IPS-18a (cell line): ENCODE measurements at regions not wholly inside any gene's neighbourhood (a gene's known extent, or its start where the extent isn't known, plus 50 kb on each side); places are given as distances from the start of the nearest gene placed in this dataset.

Experiments used
- H3K27ac ChIP-seq: one replicate; pipeline ENCODE4 v1.5.1; 2013; ENCODE audit warnings: low read length
- H3K27me3 ChIP-seq: one replicate; pipeline ENCODE4 v1.6.1; 2013; ENCODE audit warnings: mild to moderate bottlenecking, low read length; ENCODE audit not compliant: control insufficient read depth, insufficient read depth
- H3K36me3 ChIP-seq: one replicate; pipeline ENCODE4 v1.6.1; 2013; ENCODE audit warnings: low read depth, low read length; ENCODE audit not compliant: control insufficient read depth
- H3K4me1 ChIP-seq: one replicate; pipeline ENCODE4 v1.6.1; 2013; ENCODE audit warnings: low read depth, low read length; ENCODE audit not compliant: control insufficient read depth
- H3K4me3 ChIP-seq: one replicate; pipeline ENCODE4 v1.5.1; 2013; ENCODE audit warnings: low read length
- H3K9ac ChIP-seq: one replicate; pipeline ENCODE4 v1.6.1; 2013; ENCODE audit warnings: mild to moderate bottlenecking, low read length, moderate library complexity
- H3K9me3 ChIP-seq: one replicate; pipeline ENCODE4 v1.6.1; 2013; ENCODE audit warnings: low read depth, low read length; ENCODE audit not compliant: control insufficient read depth

GRCh38 chr1:224523676-224524075 lies 89.1 kb upstream of the WDR26 start:
- Histone ChIP-seq H3K27me3 (no peaks in the 10 kb centered on the region), H3K9me3 (no peaks in the 10 kb centered on the region), H3K4me1 (no peaks in the 10 kb centered on the region), H3K4me3 (no peak overlapping the region), H3K9ac (no peak overlapping the region), H3K27ac (no peak overlapping the region), H3K36me3 (no peaks in the 10 kb centered on the region)

GRCh38 chr1:224524679-224525078 lies 90.1 kb upstream of the WDR26 start:
- H3K9me3 ChIP-seq, result no peaks in the 10 kb centered on the region
- no peak overlapping the region for H3K27ac ChIP-seq
- H3K9ac ChIP-seq, result no peak overlapping the region
- no peaks in the 10 kb centered on the region for H3K4me1 ChIP-seq
- no peaks in the 10 kb centered on the region for H3K27me3 ChIP-seq
- no peaks in the 10 kb centered on the region for H3K36me3 ChIP-seq
- no peak overlapping the region for H3K4me3 ChIP-seq

GRCh38 chr1:224525411-224526040 lies 90.6 kb upstream of the CNIH3 start:
- Histone ChIP-seq H3K4me1 (no peaks in the 10 kb centered on the region), H3K27ac (no peak overlapping the region), H3K4me3 (no peak overlapping the region), H3K36me3 (no peaks in the 10 kb centered on the region), H3K9me3 (no peaks in the 10 kb centered on the region), H3K9ac (no peak overlapping the region), H3K27me3 (no peaks in the 10 kb centered on the region)

- H3K9ac ChIP-seq, result no peak overlapping the region
- no peak overlapping the region for H3K27ac ChIP-seq
- no peaks in the 10 kb centered on the region for H3K27me3 ChIP-seq
These were observed 89.3 kb upstream of the CNIH3 start for GRCh38 chr1:224526771-224527170.

GRCh38 chr1:224528900-224529299 lies 87.2 kb upstream of the CNIH3 start:
- H3K9ac ChIP-seq, result no peak overlapping the region

More at GRCh38 chr1:224526771-224527170, 89.3 kb upstream of the CNIH3 start:
- H3K36me3 ChIP-seq, result no peaks in the 10 kb centered on the region
- H3K4me3 ChIP-seq, result no peak overlapping the region
- no peaks in the 10 kb centered on the region for H3K4me1 ChIP-seq
- H3K9me3 ChIP-seq, result no peaks in the 10 kb centered on the region

GRCh38 chr1:224529844-224530243 lies 86.3 kb upstream of the CNIH3 start:
- Histone ChIP-seq H3K27ac (no peak overlapping the region), H3K9ac (no peak overlapping the region), H3K4me1 (no peaks in the 10 kb centered on the region), H3K36me3 (no peaks in the 10 kb centered on the region), H3K27me3 (no peaks in the 10 kb centered on the region), H3K4me3 (no peak overlapping the region), H3K9me3 (no peaks in the 10 kb centered on the region)

More at GRCh38 chr1:224528900-224529299, 87.2 kb upstream of the CNIH3 start:
- H3K4me3 ChIP-seq, result no peak overlapping the region
- H3K27ac ChIP-seq, result no peak overlapping the region
- H3K36me3 ChIP-seq, result no peaks in the 10 kb centered on the region
- no peaks in the 10 kb centered on the region for H3K9me3 ChIP-seq
- H3K27me3 ChIP-seq, result no peaks in the 10 kb centered on the region
- H3K4me1 ChIP-seq, result no peaks in the 10 kb centered on the region

GRCh38 chr1:224533517-224533916 lies 82.6 kb upstream of the CNIH3 start:
- Histone ChIP-seq H3K9ac (no peak overlapping the region), H3K36me3 (no peaks in the 10 kb centered on the region), H3K9me3 (no peaks in the 10 kb centered on the region), H3K4me1 (no peaks in the 10 kb centered on the region), H3K4me3 (no peak overlapping the region), H3K27ac (no peak overlapping the region), H3K27me3 (no peaks in the 10 kb centered on the region)

GRCh38 chr1:224534731-224535130 lies 81.4 kb upstream of the CNIH3 start:
- H3K4me1 ChIP-seq, result no peaks in the 10 kb centered on the region
- H3K4me3 ChIP-seq, result no peak overlapping the region
- no peaks in the 10 kb centered on the region for H3K27me3 ChIP-seq
- H3K9me3 ChIP-seq, result no peaks in the 10 kb centered on the region
- H3K27ac ChIP-seq, result no peak overlapping the region
- no peak overlapping the region for H3K9ac ChIP-seq
- no peaks in the 10 kb centered on the region for H3K36me3 ChIP-seq

GRCh38 chr1:224535641-224536040 lies 80.5 kb upstream of the CNIH3 start:
- H3K9ac ChIP-seq, result no peak overlapping the region
- no peaks in the 10 kb centered on the region for H3K4me1 ChIP-seq
- no peaks in the 10 kb centered on the region for H3K9me3 ChIP-seq
- H3K36me3 ChIP-seq, result no peaks in the 10 kb centered on the region
- H3K27ac ChIP-seq, result no peak overlapping the region
- no peaks in the 10 kb centered on the region for H3K27me3 ChIP-seq
- no peak overlapping the region for H3K4me3 ChIP-seq

GRCh38 chr1:224539971-224540370 lies 76.1 kb upstream of the CNIH3 start:
- Histone ChIP-seq H3K9ac (no peak overlapping the region), H3K36me3 (no peaks in the 10 kb centered on the region), H3K4me3 (no peak overlapping the region), H3K9me3 (no peaks in the 10 kb centered on the region), H3K27me3 (no peaks in the 10 kb centered on the region), H3K4me1 (no peaks in the 10 kb centered on the region), H3K27ac (no peak overlapping the region)

- Histone ChIP-seq H3K9ac (no peak overlapping the region), H3K9me3 (no peaks in the 10 kb centered on the region), H3K4me1 (no peaks in the 10 kb centered on the region), H3K27ac (no peak overlapping the region), H3K27me3 (no peaks in the 10 kb centered on the region), H3K36me3 (no peaks in the 10 kb centered on the region), H3K4me3 (no peak overlapping the region)
These were observed 75.6 kb upstream of the CNIH3 start for GRCh38 chr1:224540535-224540934.

- H3K27me3 ChIP-seq, result no peaks in the 10 kb centered on the region
- H3K4me3 ChIP-seq, result no peak overlapping the region
- H3K9me3 ChIP-seq, result no peaks in the 10 kb centered on the region
- no peaks in the 10 kb centered on the region for H3K4me1 ChIP-seq
- no peak overlapping the region for H3K27ac ChIP-seq
- H3K9ac ChIP-seq, result no peak overlapping the region
- H3K36me3 ChIP-seq, result no peaks in the 10 kb centered on the region
These were observed 74.9 kb upstream of the CNIH3 start for GRCh38 chr1:224541072-224541790.
